ENCODE measurements at regions not wholly inside any gene's neighbourhood (a gene's known extent, or its start where the extent isn't known, plus 50 kb on each side); places are given as distances from the start of the nearest gene placed in this dataset.

GRCh38 chr14:61191733-61192132, 89.4 kb downstream of the TMEM30B start:
- TF ChIP-seq CTCF (IDR thresholded peaks at IDR 0.05) = no peak
- no peak for TF ChIP-seq POLR2A (IDR thresholded peaks at IDR 0.05)
